AG09309 (cell line): ENCODE measurements at regions not wholly inside any gene's neighbourhood (a gene's known extent, or its start where the extent isn't known, plus 50 kb on each side); places are given as distances from the start of the nearest gene placed in this dataset.

Source experiments
- DNase-seq: peaks from one replicate; pipeline ENCODE4 v3.0.0-alpha.2; 2010; ENCODE audit warnings: low read depth
- H3K4me3 ChIP-seq: 2 replicates; pipeline ENCODE4 v1.5.1; 2011; ENCODE audit warnings: mild to moderate bottlenecking, low read depth, low read length, moderate library complexity; ENCODE audit not compliant: control insufficient read depth
- CTCF ChIP-seq: IDR thresholded peaks from 2 replicates; pipeline ENCODE4 v1.5.1; 2011; ENCODE audit warnings: mild to moderate bottlenecking, low read depth, low read length, inconsistent platforms; ENCODE audit not compliant: insufficient read depth, control insufficient read depth; ENCODE audit errors: missing control alignments

GRCh38 chr1:34524783-34525182, 230.1 kb upstream of the GJB5 start:
- no peak for DNase-seq
- TF ChIP-seq CTCF: no peak
- no peak overlapping the region for H3K4me3 ChIP-seq

GRCh38 chr1:34529935-34530859, 224.7 kb upstream of the GJB5 start:
- TF ChIP-seq CTCF: no peak
- DNase-seq: no peak
- H3K4me3 ChIP-seq: no peak overlapping the region

- TF ChIP-seq CTCF: no peak
- no peak for DNase-seq
- H3K4me3 ChIP-seq: no peak overlapping the region
Measured at GRCh38 chr1:34532113-34532512, 222.7 kb upstream of the GJB5 start.

- H3K4me3 ChIP-seq: no peak overlapping the region
- no peak for DNase-seq
- TF ChIP-seq CTCF: no peak
Measured at GRCh38 chr1:34538481-34538880, 216.4 kb upstream of the GJB5 start.

- no peak for TF ChIP-seq CTCF
- H3K4me3 ChIP-seq: no peak overlapping the region
- no peak for DNase-seq
Measured at GRCh38 chr1:34547046-34547674, 207.7 kb upstream of the GJB5 start.

- TF ChIP-seq CTCF: peak; percentile 32
- no peak overlapping the region for H3K4me3 ChIP-seq
- no peak for DNase-seq
Measured at GRCh38 chr1:34549199-34549598, 205.6 kb upstream of the GJB5 start.
